ENCODE measurements at regions not wholly inside any gene's neighbourhood (a gene's known extent, or its start where the extent isn't known, plus 50 kb on each side); places are given as distances from the start of the nearest gene placed in this dataset.
"Not testable (repeated sequence)": the region's sequence is repeated elsewhere in the genome, so short reads cannot be mapped to it uniquely, and the experiment has no call there.

- no peak for DNase-seq
These were observed 161.5 kb upstream of the CDKN2B start for GRCh38 chr9:22170556-22170955.

GRCh38 chr9:22170990-22171670 is 162.0 kb upstream of the CDKN2B start:
- DNase-seq, result no peak

- DNase-seq, result no peak
These were observed 162.6 kb upstream of the CDKN2B start for GRCh38 chr9:22171691-22172090.

GRCh38 chr9:22173908-22174307 is 164.8 kb upstream of the CDKN2B start:
- DNase-seq, result no peak

GRCh38 chr9:22175972-22176545 is 167.0 kb upstream of the CDKN2B start:
- DNase-seq, result no peak

GRCh38 chr9:22181021-22181420 is 171.9 kb upstream of the CDKN2B start:
- not testable (repeated sequence) for DNase-seq

- DNase-seq, result no peak
These were observed 180.4 kb upstream of the CDKN2B start for GRCh38 chr9:22189471-22189870.

GRCh38 chr9:22197000-22197399 is 187.9 kb upstream of the CDKN2B start:
- not testable (repeated sequence) for DNase-seq

GRCh38 chr9:22198681-22199080 is 189.6 kb upstream of the CDKN2B start:
- DNase-seq, result no peak

- no peak for DNase-seq
These were observed 192.2 kb upstream of the CDKN2B start for GRCh38 chr9:22201256-22201655.

GRCh38 chr9:22203371-22204138 is 194.4 kb upstream of the CDKN2B start:
- no peak for DNase-seq

- DNase-seq, result no peak
These were observed 195.1 kb upstream of the CDKN2B start for GRCh38 chr9:22204240-22204639.

- no peak for DNase-seq
These were observed 197.7 kb upstream of the CDKN2B start for GRCh38 chr9:22206833-22207232.

- no peak for DNase-seq
These were observed 199.9 kb upstream of the CDKN2B start for GRCh38 chr9:22208846-22209585.

GRCh38 chr9:22210262-22210661 is 201.2 kb upstream of the CDKN2B start:
- DNase-seq, result no peak

- DNase-seq, result no peak
These were observed 201.8 kb upstream of the CDKN2B start for GRCh38 chr9:22210936-22211335.

- DNase-seq, result no peak
These were observed 202.7 kb upstream of the CDKN2B start for GRCh38 chr9:22211588-22212360.

- no peak for DNase-seq
These were observed 204.9 kb upstream of the CDKN2B start for GRCh38 chr9:22214021-22214420.

GRCh38 chr9:22214497-22215031 is 205.5 kb upstream of the CDKN2B start:
- no peak for DNase-seq

- DNase-seq, result no peak
These were observed 206.4 kb upstream of the CDKN2B start for GRCh38 chr9:22215521-22215920.

- no peak for DNase-seq
These were observed 207.6 kb upstream of the CDKN2B start for GRCh38 chr9:22216730-22217172.

GRCh38 chr9:22217254-22217653 is 208.1 kb upstream of the CDKN2B start:
- no peak for DNase-seq

All from femur (tissue), 1 donor.